ENCODE measurements at regions not wholly inside any gene's neighbourhood (a gene's known extent, or its start where the extent isn't known, plus 50 kb on each side); places are given as distances from the start of the nearest gene placed in this dataset.
A peak's percentile ranks its signal among the peaks of the same experiment; 100 is the strongest.

DNA sequence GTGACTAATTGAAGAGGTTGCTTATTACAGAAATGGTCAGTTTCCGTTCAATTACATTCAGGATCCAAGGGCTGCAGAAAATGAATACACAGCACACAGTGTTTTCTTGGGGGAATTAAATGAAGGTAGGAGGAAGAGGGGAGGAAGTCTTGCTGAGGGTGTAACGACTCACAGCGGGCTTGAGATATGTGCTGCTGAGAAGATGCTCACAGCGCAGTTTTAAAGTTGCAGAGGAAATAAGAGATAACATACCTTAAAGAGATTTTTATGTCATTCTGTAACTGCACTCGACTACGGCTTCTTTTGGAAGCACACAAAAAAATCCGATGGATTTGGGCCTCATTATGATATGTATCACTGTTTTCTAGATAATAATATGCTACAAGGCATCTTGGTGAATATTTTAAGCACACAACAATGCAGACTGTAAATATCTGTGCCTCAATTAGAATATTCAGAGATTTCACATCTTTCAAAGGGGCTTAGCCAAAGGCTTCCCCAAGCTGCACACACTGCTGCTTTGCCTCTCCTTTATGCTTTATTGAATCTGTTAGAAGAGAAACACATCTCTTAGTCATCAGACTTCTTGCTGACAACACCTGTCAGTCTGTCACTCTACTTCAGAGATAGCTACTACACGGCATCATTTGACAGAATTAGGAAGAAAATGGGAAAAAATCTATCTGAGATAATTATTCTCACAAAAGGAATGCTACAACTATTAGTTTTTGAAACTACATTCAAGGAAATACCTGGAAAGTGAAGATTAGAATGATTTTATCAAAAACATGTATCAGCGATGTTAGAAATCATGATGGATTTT, 773.2 kb downstream of the OTOL1 start:
- Histone ChIP-seq H4K8ac (ENCODE audit: low read depth, low read length) (no peak overlapping the region), H2BK5ac (ENCODE audit: low read length) (no peak overlapping the region), H3K27ac (ENCODE audit: low read depth, low read length) (no peak overlapping the region), H3K27me3 (ENCODE audit: insufficient read depth, low read length, poor library complexity) (no peaks in the 10 kb centered on the region), H2BK15ac (replicated peaks; ENCODE audit: low read depth) (no peak overlapping the region), H3K9ac (ENCODE audit: low read length) (no peak overlapping the region), H3K4me1 (ENCODE audit: control insufficient read depth, low read depth, low read length) (no peaks in the 10 kb centered on the region), H3K23ac (ENCODE audit: low read length) (no peak overlapping the region), H3K79me1 (ENCODE audit: low read length) (no peaks in the 10 kb centered on the region), H3K36me3 (ENCODE audit: control insufficient read depth, insufficient read depth, low read length) (no peaks in the 10 kb centered on the region), H3K4me3 (ENCODE audit: low read length) (no peak overlapping the region), H3K4ac (ENCODE audit: low read depth, low read length) (no peak overlapping the region), H3K56ac (ENCODE audit: low read length) (no peak overlapping the region), H2AK5ac (ENCODE audit: low read length) (no peak overlapping the region), H4K5ac (ENCODE audit: low read length) (no peak overlapping the region), H3K18ac (ENCODE audit: low read length) (no peak overlapping the region), H3K79me2 (ENCODE audit: control insufficient read depth, insufficient read depth, low read length) (no peaks in the 10 kb centered on the region), H3K4me2 (ENCODE audit: low read length) (no peak overlapping the region), H2BK120ac (ENCODE audit: low read depth, low read length) (no peak overlapping the region)
- DNase-seq = peak; percentile 10
- no CpG with 5 or more reads among the region's 9 CpGs for WGBS (ENCODE audit: extremely low coverage, insufficient coverage, low lambda C conversion rate)

DNA sequence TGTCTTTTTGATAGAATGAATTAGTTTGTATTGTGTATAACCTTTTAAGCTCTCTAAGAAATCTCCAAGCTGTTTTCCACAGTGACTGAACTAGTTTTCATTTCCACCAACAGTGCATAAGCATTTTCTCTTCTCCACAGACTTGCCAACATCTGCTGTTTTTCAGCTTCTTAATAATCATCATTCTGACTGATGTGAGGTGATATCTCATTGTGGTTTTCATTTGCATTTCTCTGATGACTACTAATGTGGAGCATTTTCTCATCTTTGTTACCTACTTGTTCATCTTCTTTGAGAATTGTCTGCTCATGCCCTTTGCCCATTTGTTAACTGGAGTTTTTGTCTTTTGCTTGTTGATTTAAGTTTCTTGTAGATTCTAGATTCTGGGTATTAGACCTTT, 777.5 kb downstream of the OTOL1 start:
- no peak for DNase-seq
- no peak overlapping the region for H2BK15ac ChIP-seq (replicated peaks; ENCODE audit: low read depth)
- no peak overlapping the region for H3K27ac ChIP-seq (ENCODE audit: low read depth, low read length)
- H3K4ac ChIP-seq (ENCODE audit: low read depth, low read length) = no peak overlapping the region
- H3K4me2 ChIP-seq (ENCODE audit: low read length) = no peak overlapping the region
- H2AK5ac ChIP-seq (ENCODE audit: low read length) = no peak overlapping the region
- no peak overlapping the region for H4K5ac ChIP-seq (ENCODE audit: low read length)
- no peaks in the 10 kb centered on the region for H3K36me3 ChIP-seq (ENCODE audit: control insufficient read depth, insufficient read depth, low read length)
- no peak overlapping the region for H4K8ac ChIP-seq (ENCODE audit: low read depth, low read length)
- H3K9ac ChIP-seq (ENCODE audit: low read length) = no peak overlapping the region
- H3K27me3 ChIP-seq (ENCODE audit: insufficient read depth, low read length, poor library complexity) = no peaks in the 10 kb centered on the region
- H3K4me1 ChIP-seq (ENCODE audit: control insufficient read depth, low read depth, low read length) = no peaks in the 10 kb centered on the region
- no peak overlapping the region for H2BK5ac ChIP-seq (ENCODE audit: low read length)
- H3K18ac ChIP-seq (ENCODE audit: low read length) = no peak overlapping the region
- no peaks in the 10 kb centered on the region for H3K79me1 ChIP-seq (ENCODE audit: low read length)
- H3K79me2 ChIP-seq (ENCODE audit: control insufficient read depth, insufficient read depth, low read length) = no peaks in the 10 kb centered on the region
- H3K23ac ChIP-seq (ENCODE audit: low read length) = no peak overlapping the region
- no peak overlapping the region for H3K56ac ChIP-seq (ENCODE audit: low read length)
- H2BK120ac ChIP-seq (ENCODE audit: low read depth, low read length) = no peak overlapping the region
- no peak overlapping the region for H3K4me3 ChIP-seq (ENCODE audit: low read length)

DNA sequence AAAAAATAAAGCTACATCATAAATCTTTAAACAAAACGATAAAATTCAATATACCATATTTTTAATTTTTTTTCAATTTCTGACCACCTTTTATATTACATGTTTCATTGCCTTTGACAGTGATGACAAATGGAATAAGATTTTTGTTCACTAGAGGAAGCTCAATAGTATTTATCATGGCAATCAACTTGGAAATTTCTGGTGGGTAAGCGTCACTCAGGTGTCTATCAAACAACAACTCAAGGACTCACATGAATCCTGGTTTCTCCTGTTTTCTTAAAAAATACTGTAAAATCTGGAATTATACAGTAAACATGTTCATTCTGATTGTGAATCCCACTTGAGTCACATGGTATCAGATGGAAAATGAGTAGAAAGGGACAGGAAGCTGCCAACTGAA, 782.2 kb downstream of the OTOL1 start:
- Histone ChIP-seq H3K9ac (ENCODE audit: low read length) (no peak overlapping the region), H3K4ac (ENCODE audit: low read depth, low read length) (no peak overlapping the region), H2AK5ac (ENCODE audit: low read length) (no peak overlapping the region), H4K8ac (ENCODE audit: low read depth, low read length) (no peak overlapping the region), H3K27me3 (ENCODE audit: insufficient read depth, low read length, poor library complexity) (no peaks in the 10 kb centered on the region), H3K36me3 (ENCODE audit: control insufficient read depth, insufficient read depth, low read length) (no peaks in the 10 kb centered on the region), H3K4me1 (ENCODE audit: control insufficient read depth, low read depth, low read length) (no peaks in the 10 kb centered on the region), H3K79me1 (ENCODE audit: low read length) (no peaks in the 10 kb centered on the region), H3K4me3 (ENCODE audit: low read length) (no peak overlapping the region), H2BK120ac (ENCODE audit: low read depth, low read length) (no peak overlapping the region), H2BK15ac (replicated peaks; ENCODE audit: low read depth) (no peak overlapping the region), H2BK5ac (ENCODE audit: low read length) (no peak overlapping the region), H3K56ac (ENCODE audit: low read length) (no peak overlapping the region), H3K27ac (ENCODE audit: low read depth, low read length) (no peak overlapping the region), H4K5ac (ENCODE audit: low read length) (no peak overlapping the region), H3K23ac (ENCODE audit: low read length) (no peak overlapping the region), H3K79me2 (ENCODE audit: control insufficient read depth, insufficient read depth, low read length) (no peaks in the 10 kb centered on the region), H3K18ac (ENCODE audit: low read length) (no peak overlapping the region), H3K4me2 (ENCODE audit: low read length) (no peak overlapping the region)
- 100% methylated on average over 1 of the region's 2 CpGs for WGBS (ENCODE audit: extremely low coverage, insufficient coverage, low lambda C conversion rate)
- DNase-seq = no peak

- Histone ChIP-seq H4K5ac (ENCODE audit: low read length) (no peak overlapping the region), H3K9ac (ENCODE audit: low read length) (no peak overlapping the region), H4K8ac (ENCODE audit: low read depth, low read length) (no peak overlapping the region), H3K23ac (ENCODE audit: low read length) (no peak overlapping the region), H3K36me3 (ENCODE audit: control insufficient read depth, insufficient read depth, low read length) (no peaks in the 10 kb centered on the region), H2BK120ac (ENCODE audit: low read depth, low read length) (no peak overlapping the region), H3K4me2 (ENCODE audit: low read length) (no peak overlapping the region), H3K79me1 (ENCODE audit: low read length) (no peaks in the 10 kb centered on the region), H3K27ac (ENCODE audit: low read depth, low read length) (no peak overlapping the region), H3K27me3 (ENCODE audit: insufficient read depth, low read length, poor library complexity) (no peaks in the 10 kb centered on the region), H2BK5ac (ENCODE audit: low read length) (no peak overlapping the region), H2BK15ac (replicated peaks; ENCODE audit: low read depth) (no peak overlapping the region), H3K4me3 (ENCODE audit: low read length) (no peak overlapping the region), H2AK5ac (ENCODE audit: low read length) (no peak overlapping the region), H3K4ac (ENCODE audit: low read depth, low read length) (no peak overlapping the region), H3K18ac (ENCODE audit: low read length) (no peak overlapping the region), H3K79me2 (ENCODE audit: control insufficient read depth, insufficient read depth, low read length) (no peaks in the 10 kb centered on the region), H3K56ac (ENCODE audit: low read length) (no peak overlapping the region), H3K4me1 (ENCODE audit: control insufficient read depth, low read depth, low read length) (no peaks in the 10 kb centered on the region)
- DNase-seq = no peak
- no CpG with 5 or more reads among the region's 3 CpGs for WGBS (ENCODE audit: extremely low coverage, insufficient coverage, low lambda C conversion rate)
Observed at GRCh38 chr3:162285259-162285658, 788.7 kb downstream of the OTOL1 start.

DNA sequence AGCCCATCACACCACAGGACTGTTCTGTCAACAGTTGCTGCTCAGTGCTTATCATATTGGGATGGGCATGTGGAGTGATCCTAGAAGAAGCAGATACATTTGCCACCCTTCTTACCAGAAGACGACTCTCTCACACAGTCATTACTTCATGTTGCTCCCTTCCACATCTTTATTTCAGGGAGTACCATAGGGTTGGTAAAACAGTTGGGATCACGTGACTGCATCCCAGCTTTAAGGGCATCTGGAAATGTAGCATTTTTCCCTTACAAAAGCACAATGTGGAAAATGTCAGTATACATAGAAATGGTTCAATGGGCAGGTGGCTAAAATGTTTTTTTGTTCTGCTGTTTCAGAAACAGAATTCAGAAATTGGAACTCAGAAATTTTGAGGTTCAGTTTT, 791.0 kb downstream of the OTOL1 start:
- Histone ChIP-seq H3K4me2 (ENCODE audit: low read length) (no peak overlapping the region), H2BK120ac (ENCODE audit: low read depth, low read length) (no peak overlapping the region), H3K23ac (ENCODE audit: low read length) (no peak overlapping the region), H3K27ac (ENCODE audit: low read depth, low read length) (no peak overlapping the region), H3K4me3 (ENCODE audit: low read length) (no peak overlapping the region), H3K4ac (ENCODE audit: low read depth, low read length) (no peak overlapping the region), H3K56ac (ENCODE audit: low read length) (no peak overlapping the region), H3K4me1 (ENCODE audit: control insufficient read depth, low read depth, low read length) (no peaks in the 10 kb centered on the region), H3K79me1 (ENCODE audit: low read length) (no peaks in the 10 kb centered on the region), H3K79me2 (ENCODE audit: control insufficient read depth, insufficient read depth, low read length) (no peaks in the 10 kb centered on the region), H2BK15ac (replicated peaks; ENCODE audit: low read depth) (no peak overlapping the region), H3K9ac (ENCODE audit: low read length) (no peak overlapping the region), H2AK5ac (ENCODE audit: low read length) (no peak overlapping the region), H3K36me3 (ENCODE audit: control insufficient read depth, insufficient read depth, low read length) (no peaks in the 10 kb centered on the region), H3K18ac (ENCODE audit: low read length) (no peak overlapping the region), H2BK5ac (ENCODE audit: low read length) (no peak overlapping the region), H3K27me3 (ENCODE audit: insufficient read depth, low read length, poor library complexity) (no peaks in the 10 kb centered on the region), H4K8ac (ENCODE audit: low read depth, low read length) (no peak overlapping the region), H4K5ac (ENCODE audit: low read length) (no peak overlapping the region)
- WGBS (ENCODE audit: extremely low coverage, insufficient coverage, low lambda C conversion rate) = no CpG with 5 or more reads among the region's 2 CpGs
- no peak for DNase-seq

- no peaks in the 10 kb centered on the region for H3K79me1 ChIP-seq (ENCODE audit: low read length)
- H3K4ac ChIP-seq (ENCODE audit: low read depth, low read length) = no peak overlapping the region
- no peak overlapping the region for H3K23ac ChIP-seq (ENCODE audit: low read length)
- H3K27ac ChIP-seq (ENCODE audit: low read depth, low read length) = no peak overlapping the region
- H2AK5ac ChIP-seq (ENCODE audit: low read length) = no peak overlapping the region
- H4K8ac ChIP-seq (ENCODE audit: low read depth, low read length) = no peak overlapping the region
- no peaks in the 10 kb centered on the region for H3K27me3 ChIP-seq (ENCODE audit: insufficient read depth, low read length, poor library complexity)
- H2BK15ac ChIP-seq (replicated peaks; ENCODE audit: low read depth) = no peak overlapping the region
- no peaks in the 10 kb centered on the region for H3K79me2 ChIP-seq (ENCODE audit: control insufficient read depth, insufficient read depth, low read length)
- H3K56ac ChIP-seq (ENCODE audit: low read length) = no peak overlapping the region
- H3K4me3 ChIP-seq (ENCODE audit: low read length) = no peak overlapping the region
- H3K4me2 ChIP-seq (ENCODE audit: low read length) = no peak overlapping the region
- WGBS (ENCODE audit: extremely low coverage, insufficient coverage, low lambda C conversion rate) = no CpG with 5 or more reads among the region's 1 CpG
- no peak overlapping the region for H2BK120ac ChIP-seq (ENCODE audit: low read depth, low read length)
- H3K9ac ChIP-seq (ENCODE audit: low read length) = no peak overlapping the region
- H3K4me1 ChIP-seq (ENCODE audit: control insufficient read depth, low read depth, low read length) = no peaks in the 10 kb centered on the region
- DNase-seq = no peak
- H4K5ac ChIP-seq (ENCODE audit: low read length) = no peak overlapping the region
- H3K18ac ChIP-seq (ENCODE audit: low read length) = no peak overlapping the region
- H3K36me3 ChIP-seq (ENCODE audit: control insufficient read depth, insufficient read depth, low read length) = no peaks in the 10 kb centered on the region
- no peak overlapping the region for H2BK5ac ChIP-seq (ENCODE audit: low read length)
Observed at GRCh38 chr3:162292409-162292808, 795.8 kb downstream of the OTOL1 start.
